IMR-90 (cell line): ENCODE measurements at regions not wholly inside any gene's neighbourhood (a gene's known extent, or its start where the extent isn't known, plus 50 kb on each side); places are given as distances from the start of the nearest gene placed in this dataset.

Experiments used
- CEBPB ChIP-seq: IDR thresholded peaks from 2 replicates; pipeline ENCODE4 v1.6.1; 2012; ENCODE audit warnings: low read depth, low read length, improper control_type of control experiment
- CHD1 ChIP-seq: IDR thresholded peaks from 2 replicates; pipeline ENCODE4 v1.6.1; 2012; ENCODE audit warnings: low read depth, low read length, improper control_type of control experiment
- FOS ChIP-seq: fragments of 150-350 bp; IDR thresholded peaks from 2 replicates; pipeline ENCODE4 v1.6.1; 2016; ENCODE audit warnings: low read depth, low read length
- MAFK ChIP-seq: IDR thresholded peaks from 2 replicates; pipeline ENCODE4 v1.6.1; 2012; ENCODE audit warnings: low read depth, low read length, improper control_type of control experiment
- MAZ ChIP-seq: IDR thresholded peaks from 2 replicates; pipeline ENCODE4 v1.6.1; 2012; ENCODE audit warnings: low read depth, mild to moderate bottlenecking, low read length, improper control_type of control experiment, moderate library complexity, borderline replicate concordance
- POLR2A ChIP-seq: IDR thresholded peaks from 2 replicates; pipeline ENCODE4 v1.6.1; 2012; ENCODE audit warnings: mild to moderate bottlenecking, low read depth, low read length
- RCOR1 ChIP-seq: IDR thresholded peaks from 2 replicates; pipeline ENCODE4 v1.6.1; 2012; ENCODE audit warnings: mild to moderate bottlenecking, low read length, improper control_type of control experiment; ENCODE audit not compliant: insufficient replicate concordance
- RFX5 ChIP-seq: IDR thresholded peaks from 2 replicates; pipeline ENCODE4 v1.8.0; 2012; ENCODE audit warnings: low read depth, mild to moderate bottlenecking, low read length, moderate library complexity
- SMC3 ChIP-seq: fragments of 150-350 bp; IDR thresholded peaks from 2 replicates; pipeline ENCODE4 v1.6.1; 2016; ENCODE audit warnings: low read depth, mild to moderate bottlenecking, antibody characterized with exemption, low read length, moderate library complexity
- TF ChIP-seq, protein P1 (sequence below): conservative IDR thresholded peaks from 2 replicates; pipeline ENCODE4 v1.5.1; 2012; ENCODE audit warnings: mild to moderate bottlenecking, low read depth, low read length, improper control_type of control experiment

DNA sequence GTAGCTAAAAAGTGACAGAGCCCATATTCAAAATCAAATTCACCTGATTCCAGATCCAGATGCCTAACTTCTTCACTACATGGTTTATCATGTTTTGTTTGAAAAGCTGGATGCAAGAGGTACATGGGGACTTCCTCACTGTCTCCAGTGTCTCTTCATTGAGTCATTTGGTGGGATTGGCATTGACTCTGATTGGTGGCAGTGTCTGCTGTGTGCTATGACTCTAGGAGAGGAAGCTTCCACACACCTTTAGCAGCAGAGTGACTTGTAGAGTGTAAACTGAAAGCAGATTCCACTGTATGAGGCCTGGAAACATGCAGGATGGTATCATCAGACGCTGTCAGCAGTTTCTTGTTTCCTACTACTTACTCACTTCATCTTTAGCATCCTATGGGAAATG, 250.9 kb upstream of the SEMA6A start:
- TF ChIP-seq FOS (no peak), POLR2A (no peak), CHD1 (no peak), MAFK (no peak), RFX5 (no peak), MAZ (no peak), RCOR1 (no peak), SMC3 (no peak), CEBPB (no peak)
- TF ChIP-seq, protein P1, sequence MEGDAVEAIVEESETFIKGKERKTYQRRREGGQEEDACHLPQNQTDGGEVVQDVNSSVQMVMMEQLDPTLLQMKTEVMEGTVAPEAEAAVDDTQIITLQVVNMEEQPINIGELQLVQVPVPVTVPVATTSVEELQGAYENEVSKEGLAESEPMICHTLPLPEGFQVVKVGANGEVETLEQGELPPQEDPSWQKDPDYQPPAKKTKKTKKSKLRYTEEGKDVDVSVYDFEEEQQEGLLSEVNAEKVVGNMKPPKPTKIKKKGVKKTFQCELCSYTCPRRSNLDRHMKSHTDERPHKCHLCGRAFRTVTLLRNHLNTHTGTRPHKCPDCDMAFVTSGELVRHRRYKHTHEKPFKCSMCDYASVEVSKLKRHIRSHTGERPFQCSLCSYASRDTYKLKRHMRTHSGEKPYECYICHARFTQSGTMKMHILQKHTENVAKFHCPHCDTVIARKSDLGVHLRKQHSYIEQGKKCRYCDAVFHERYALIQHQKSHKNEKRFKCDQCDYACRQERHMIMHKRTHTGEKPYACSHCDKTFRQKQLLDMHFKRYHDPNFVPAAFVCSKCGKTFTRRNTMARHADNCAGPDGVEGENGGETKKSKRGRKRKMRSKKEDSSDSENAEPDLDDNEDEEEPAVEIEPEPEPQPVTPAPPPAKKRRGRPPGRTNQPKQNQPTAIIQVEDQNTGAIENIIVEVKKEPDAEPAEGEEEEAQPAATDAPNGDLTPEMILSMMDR, result no peak
